Panc1 (cell line): ENCODE measurements at regions not wholly inside any gene's neighbourhood (a gene's known extent, or its start where the extent isn't known, plus 50 kb on each side); places are given as distances from the start of the nearest gene placed in this dataset.

Experiments
- ATAC-seq: fragments of 200-7000 bp; cut with Tn5 transposase; 2 replicates; pipeline ENCODE4 v1.9.1; 2020; ENCODE audit warnings: mild to moderate bottlenecking, moderate library complexity
- BruUV-seq: library from RNA; stranded (reverse); fragments of 400-500 nt; replicated peaks from 2 replicates; lab custom pipeline; 2021; lab: Mats Ljungman, UMichigan
- CTCF ChIA-PET: fragments of 300-600 bp; sonication (Branson Sonifier 250); formaldehyde crosslinking; loops from one replicate; lab custom pipeline; 2022; ENCODE audit warnings: antibody characterized with exemption; lab: Charles Lee
- POLR2A ChIA-PET: fragments of 300-600 bp; sonication (Branson Sonifier 250); formaldehyde crosslinking; loops from one replicate; lab custom pipeline; 2022; ENCODE audit warnings: antibody characterized with exemption; lab: Charles Lee
- DNase-seq: peaks from one replicate; pipeline ENCODE4 v3.0.0-alpha.2; 2010; ENCODE audit warnings: low read depth, low spot score
- H3K27ac ChIP-seq: 2 replicates; pipeline ENCODE4 v1.5.1; 2011; ENCODE audit warnings: mild to moderate bottlenecking, low read length, inconsistent platforms
- H3K27me3 ChIP-seq: fragments of 200-500 bp; sonication (Bioruptor generic); 2 replicates; pipeline ENCODE4 v1.6.0; 2014; ENCODE audit warnings: low read length, inconsistent platforms; ENCODE audit not compliant: control insufficient read depth, insufficient read depth
- H3K36me3 ChIP-seq: fragments of 200-500 bp; sonication (Bioruptor generic); 2 replicates; pipeline ENCODE4 v1.5.1; 2014; ENCODE audit warnings: inconsistent platforms, mild to moderate bottlenecking, low read length, moderate library complexity; ENCODE audit not compliant: control insufficient read depth, insufficient read depth
- H3K4me1 ChIP-seq: 2 replicates; pipeline ENCODE4 v1.5.1; 2011; ENCODE audit warnings: inconsistent platforms, mild to moderate bottlenecking, low read length, moderate library complexity; ENCODE audit not compliant: control insufficient read depth, insufficient read depth
- H3K4me3 ChIP-seq, 2 experiments: 2 replicates each; pipeline ENCODE4 v1.5.1; 2011 to 2012; ENCODE audit warnings: low read depth in 2 of 2, low read length in 2 of 2, mild to moderate bottlenecking in 2 of 2, inconsistent platforms in 1 of 2, moderate library complexity in 1 of 2
- H3K9me3 ChIP-seq: fragments of 200-500 bp; sonication (Bioruptor generic); 2 replicates; pipeline ENCODE4 v1.5.1; 2014; ENCODE audit warnings: low read depth, mild to moderate bottlenecking, inconsistent platforms, low read length, moderate library complexity; ENCODE audit not compliant: control insufficient read depth, insufficient read depth
- POLR2AphosphoS5 ChIP-seq: IDR thresholded peaks from 2 replicates; pipeline ENCODE4 v1.6.1; 2012; ENCODE audit warnings: mild to moderate bottlenecking, low read depth, low read length, moderate library complexity
- REST ChIP-seq, 2 experiments: IDR thresholded peaks; 2 replicates each; pipeline ENCODE4 v1.6.1; 2011 to 2012; ENCODE audit warnings: low read depth in 2 of 2, control low read depth in 1 of 2, low read length in 1 of 2, mild to moderate bottlenecking in 1 of 2, moderate library complexity in 1 of 2; ENCODE audit not compliant: insufficient read depth in 1 of 2
- SIN3A ChIP-seq: IDR thresholded peaks from 2 replicates; pipeline ENCODE4 v1.6.1; 2012; ENCODE audit warnings: low read depth, mild to moderate bottlenecking, low read length, moderate library complexity, borderline replicate concordance; ENCODE audit not compliant: insufficient read depth
- TCF7L2 ChIP-seq: IDR thresholded peaks from 2 replicates; pipeline ENCODE4 v1.6.1; 2011; ENCODE audit warnings: mild to moderate bottlenecking, low read depth, low read length, inconsistent platforms
- in situ Hi-C: cut with HindIII; loops from 2 replicates; pipeline ENCODE4 v1.10.0; 2016; ENCODE audit warnings: low sequenced_read_pairs, low pct_unique_long_range_greater_than_20kb
- intact Hi-C: fragments of 100-400 bp; cut with micrococcal nuclease; formaldehyde crosslinking; loops from one replicate; pipeline ENCODE4 v1.10.0; 2022; ENCODE audit not compliant: unreplicated experiment
- TF ChIP-seq, protein P1 (sequence below): fragments of 450-650 bp; IDR thresholded peaks from 2 replicates; pipeline ENCODE4 v1.5.1; 2017; ENCODE audit warnings: mild to moderate bottlenecking

- POLR2A ChIA-PET, result no interaction called here
- H3K27ac ChIP-seq, result no peak overlapping the region
- BruUV-seq, result no TSS peak
- DNase-seq (no peak), ATAC-seq (no peak)
- no peaks in the 10 kb centered on the region for H3K27me3 ChIP-seq
- in situ Hi-C loops (no loop called here), intact Hi-C loops (no loop called here)
- H3K9me3 ChIP-seq, result no peaks in the 10 kb centered on the region
- H3K4me1 ChIP-seq, result no peaks in the 10 kb centered on the region
- no peak overlapping the region for H3K4me3 ChIP-seq
- no peak for TF ChIP-seq TCF7L2
- TF ChIP-seq SIN3A, result no peak
- no peak for TF ChIP-seq POLR2AphosphoS5
- TF ChIP-seq, protein P1, sequence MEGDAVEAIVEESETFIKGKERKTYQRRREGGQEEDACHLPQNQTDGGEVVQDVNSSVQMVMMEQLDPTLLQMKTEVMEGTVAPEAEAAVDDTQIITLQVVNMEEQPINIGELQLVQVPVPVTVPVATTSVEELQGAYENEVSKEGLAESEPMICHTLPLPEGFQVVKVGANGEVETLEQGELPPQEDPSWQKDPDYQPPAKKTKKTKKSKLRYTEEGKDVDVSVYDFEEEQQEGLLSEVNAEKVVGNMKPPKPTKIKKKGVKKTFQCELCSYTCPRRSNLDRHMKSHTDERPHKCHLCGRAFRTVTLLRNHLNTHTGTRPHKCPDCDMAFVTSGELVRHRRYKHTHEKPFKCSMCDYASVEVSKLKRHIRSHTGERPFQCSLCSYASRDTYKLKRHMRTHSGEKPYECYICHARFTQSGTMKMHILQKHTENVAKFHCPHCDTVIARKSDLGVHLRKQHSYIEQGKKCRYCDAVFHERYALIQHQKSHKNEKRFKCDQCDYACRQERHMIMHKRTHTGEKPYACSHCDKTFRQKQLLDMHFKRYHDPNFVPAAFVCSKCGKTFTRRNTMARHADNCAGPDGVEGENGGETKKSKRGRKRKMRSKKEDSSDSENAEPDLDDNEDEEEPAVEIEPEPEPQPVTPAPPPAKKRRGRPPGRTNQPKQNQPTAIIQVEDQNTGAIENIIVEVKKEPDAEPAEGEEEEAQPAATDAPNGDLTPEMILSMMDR, result no peak
- no peak for TF ChIP-seq REST (IDR thresholded peaks at IDR 0.05; ENCODE audit: insufficient read depth in 1 of 2, low read depth in 2 of 2, low read length in 1 of 2)
- H3K36me3 ChIP-seq, result no peaks in the 10 kb centered on the region
- CTCF ChIA-PET, result no interaction called here
Observed at GRCh38 chr4:132824761-132825160, 324.3 kb upstream of the PCDH10 start.

GRCh38 chr4:132827522-132827921 lies 321.6 kb upstream of the PCDH10 start:
- in situ Hi-C loops, result no loop called here
- no TSS peak for BruUV-seq
- ATAC-seq (no peak), DNase-seq (no peak)
- CTCF ChIA-PET, result no interaction called here
- H3K4me3 ChIP-seq, result no peak overlapping the region
- POLR2A ChIA-PET, result no interaction called here
- H3K36me3 ChIP-seq, result no peaks in the 10 kb centered on the region
- no peaks in the 10 kb centered on the region for H3K9me3 ChIP-seq
- H3K4me1 ChIP-seq, result no peaks in the 10 kb centered on the region
- intact Hi-C loops, result no loop called here
- TF ChIP-seq, protein P1, result no peak
- TF ChIP-seq TCF7L2 (no peak), POLR2AphosphoS5 (no peak), SIN3A (no peak), REST (IDR thresholded peaks at IDR 0.05; ENCODE audit: insufficient read depth in 1 of 2, low read depth in 2 of 2, low read length in 1 of 2) (no peak)
- H3K27ac ChIP-seq, result no peak overlapping the region
- H3K27me3 ChIP-seq, result no peaks in the 10 kb centered on the region
